HEK293 (cell line): ENCODE measurements at regions not wholly inside any gene's neighbourhood (a gene's known extent, or its start where the extent isn't known, plus 50 kb on each side); places are given as distances from the start of the nearest gene placed in this dataset.

Experiments
- CTCF ChIA-PET: fragments of 350-600 bp; formaldehyde crosslinking; extraction: SDS; loops from one replicate; lab custom pipeline; 2021; ENCODE audit warnings: antibody characterized with exemption; lab: Yijun Ruan, JAX
- POLR2A ChIA-PET: fragments of 300-600 bp; formaldehyde crosslinking; extraction: SDS; loops from one replicate; lab custom pipeline; 2020; ENCODE audit warnings: antibody characterized with exemption, inconsistent platforms; lab: Yijun Ruan, JAX
- H3K27ac ChIP-seq: fragments of 200-500 bp; sonication (Bioruptor generic); 2 replicates; pipeline ENCODE4 v1.5.1; 2014; ENCODE audit warnings: low read depth, low read length, control low read depth, inconsistent platforms; ENCODE audit errors: extremely low read depth
- H3K36me3 ChIP-seq, 2 experiments: fragments of 200-500 bp in 1 of 2; sonication (Bioruptor generic) in 1 of 2; 1 replicate in 1 of 2; 2 replicates in 1 of 2; pipeline ENCODE4 v1.5.1; 2014 to 2017; ENCODE audit warnings: inconsistent platforms in 2 of 2, low read length in 2 of 2; ENCODE audit not compliant: control insufficient read depth in 2 of 2, insufficient read depth in 1 of 2
- H3K4me1 ChIP-seq: fragments of 200-500 bp; sonication (Bioruptor generic); 2 replicates; pipeline ENCODE4 v1.5.1; 2014; ENCODE audit warnings: mild to moderate bottlenecking, low read length, inconsistent platforms; ENCODE audit not compliant: control insufficient read depth, insufficient read depth
- H3K4me3 ChIP-seq: 2 replicates; pipeline ENCODE4 v1.5.1; 2011; ENCODE audit warnings: low read depth, mild to moderate bottlenecking, control low read depth, low read length, moderate library complexity
- H3K9me3 ChIP-seq: fragments of 200-500 bp; sonication (Bioruptor generic); 2 replicates; pipeline ENCODE4 v1.5.1; 2014; ENCODE audit warnings: low read depth, low read length, inconsistent platforms; ENCODE audit not compliant: control insufficient read depth, insufficient read depth
- BCL11A ChIP-seq: fragments of 450-650 bp; formaldehyde crosslinking; IDR thresholded peaks from 2 replicates; pipeline ENCODE4 v1.5.1; 2016; ENCODE audit warnings: low read depth, missing biosample characterization, missing genetic modification characterization
- BCL6B ChIP-seq: fragments of 450-650 bp; formaldehyde crosslinking; IDR thresholded peaks from 2 replicates; pipeline ENCODE4 v1.5.1; 2017; ENCODE audit warnings: missing biosample characterization, missing genetic modification characterization
- FEZF1 ChIP-seq: fragments of 450-650 bp; formaldehyde crosslinking; IDR thresholded peaks from 2 replicates; pipeline ENCODE4 v1.5.1; 2016; ENCODE audit warnings: missing biosample characterization, missing genetic modification characterization
- GLI2 ChIP-seq: fragments of 450-650 bp; formaldehyde crosslinking; IDR thresholded peaks from 2 replicates; pipeline ENCODE4; 2017; ENCODE audit warnings: missing biosample characterization, missing genetic modification characterization, low read depth, borderline replicate concordance
- GLI4 ChIP-seq: fragments of 450-650 bp; formaldehyde crosslinking; IDR thresholded peaks from 2 replicates; pipeline ENCODE4 v1.5.1; 2016; ENCODE audit warnings: missing biosample characterization, missing genetic modification characterization
- HOXD13 ChIP-seq: sonication (generic); formaldehyde crosslinking; IDR thresholded peaks from 2 replicates; pipeline ENCODE4 v1.8.0; 2022; ENCODE audit warnings: missing genetic modification reagents, borderline replicate concordance
- PBX3 ChIP-seq: sonication (generic); formaldehyde crosslinking; IDR thresholded peaks from 2 replicates; pipeline ENCODE4 v1.8.1; 2022; ENCODE audit warnings: mild to moderate bottlenecking, moderate library complexity, missing genetic modification reagents
- TCF7L2 ChIP-seq: IDR thresholded peaks from 2 replicates; pipeline ENCODE4 v1.6.1; 2011; ENCODE audit warnings: low read depth, mild to moderate bottlenecking, inconsistent platforms, low read length, moderate library complexity, borderline replicate concordance
- ZBTB17 ChIP-seq: fragments of 450-650 bp; formaldehyde crosslinking; IDR thresholded peaks from 2 replicates; pipeline ENCODE4 v1.5.1; 2016; ENCODE audit warnings: missing biosample characterization, missing genetic modification characterization
- ZBTB7A ChIP-seq: fragments of 450-650 bp; formaldehyde crosslinking; IDR thresholded peaks from 2 replicates; pipeline ENCODE4 v1.5.1; 2016; ENCODE audit warnings: low read depth, missing biosample characterization, missing genetic modification characterization
- ZNF121 ChIP-seq: fragments of 450-650 bp; formaldehyde crosslinking; IDR thresholded peaks from 2 replicates; pipeline ENCODE4 v1.5.1; 2016; ENCODE audit warnings: missing biosample characterization, missing genetic modification characterization
- ZNF138 ChIP-seq: fragments of 450-650 bp; formaldehyde crosslinking; IDR thresholded peaks from 2 replicates; pipeline ENCODE4 v1.5.1; 2016; ENCODE audit warnings: missing biosample characterization, missing genetic modification characterization, borderline replicate concordance
- ZNF174 ChIP-seq: fragments of 450-650 bp; formaldehyde crosslinking; IDR thresholded peaks from 2 replicates; pipeline ENCODE4 v1.5.0; 2017; ENCODE audit warnings: missing biosample characterization, mild to moderate bottlenecking, missing genetic modification characterization
- ZNF19 ChIP-seq: fragments of 450-650 bp; formaldehyde crosslinking; IDR thresholded peaks from 2 replicates; pipeline ENCODE4; 2016; ENCODE audit warnings: missing biosample characterization, missing genetic modification characterization, low read depth
- ZNF223 ChIP-seq: fragments of 450-650 bp; formaldehyde crosslinking; IDR thresholded peaks from 2 replicates; pipeline ENCODE4 v1.5.1; 2016; ENCODE audit warnings: missing biosample characterization, missing genetic modification characterization
- ZNF23 ChIP-seq: fragments of 450-650 bp; formaldehyde crosslinking; IDR thresholded peaks from 2 replicates; pipeline ENCODE4 v1.5.1; 2016; ENCODE audit warnings: missing biosample characterization, missing genetic modification characterization, borderline replicate concordance
- ZNF426 ChIP-seq: fragments of 450-650 bp; formaldehyde crosslinking; IDR thresholded peaks from 2 replicates; pipeline ENCODE4 v1.5.1; 2017; ENCODE audit warnings: missing biosample characterization, missing genetic modification characterization, mild to moderate bottlenecking, inconsistent platforms, moderate library complexity
- ZNF473 ChIP-seq: fragments of 450-650 bp; formaldehyde crosslinking; IDR thresholded peaks from 2 replicates; pipeline ENCODE4 v1.5.1; 2017; ENCODE audit warnings: missing biosample characterization, missing genetic modification characterization
- ZNF510 ChIP-seq: fragments of 450-650 bp; formaldehyde crosslinking; IDR thresholded peaks from 2 replicates; pipeline ENCODE4 v1.5.1; 2018; ENCODE audit warnings: mild to moderate bottlenecking, missing genetic modification characterization, missing biosample characterization; ENCODE audit not compliant: insufficient replicate concordance
- ZNF521 ChIP-seq: fragments of 450-650 bp; formaldehyde crosslinking; IDR thresholded peaks from 2 replicates; pipeline ENCODE4 v1.5.1; 2017; ENCODE audit warnings: missing biosample characterization, mild to moderate bottlenecking, missing genetic modification characterization
- ZNF549 ChIP-seq: fragments of 450-650 bp; IDR thresholded peaks from 2 replicates; pipeline ENCODE4 v1.5.1; 2018; ENCODE audit warnings: missing biosample characterization, missing genetic modification characterization, mild to moderate bottlenecking, inconsistent platforms, moderate library complexity
- ZNF610 ChIP-seq: fragments of 450-650 bp; formaldehyde crosslinking; IDR thresholded peaks from 2 replicates; pipeline ENCODE4 v1.5.1; 2016; ENCODE audit warnings: missing biosample characterization, missing genetic modification characterization, borderline replicate concordance
- ZNF701 ChIP-seq: fragments of 450-650 bp; formaldehyde crosslinking; IDR thresholded peaks from 2 replicates; pipeline ENCODE4 v1.5.1; 2016; ENCODE audit warnings: missing biosample characterization, missing genetic modification characterization
- TF ChIP-seq, protein P1 (sequence below): fragments of 450-650 bp; formaldehyde crosslinking; IDR thresholded peaks from 2 replicates; pipeline ENCODE4 v1.5.1; 2016; ENCODE audit warnings: missing biosample characterization, missing genetic modification characterization, borderline replicate concordance
- TF ChIP-seq, protein P2 (sequence below): fragments of 450-650 bp; formaldehyde crosslinking; IDR thresholded peaks from 2 replicates; pipeline ENCODE4 v1.5.1; 2016; ENCODE audit warnings: missing biosample characterization, missing genetic modification characterization

DNA sequence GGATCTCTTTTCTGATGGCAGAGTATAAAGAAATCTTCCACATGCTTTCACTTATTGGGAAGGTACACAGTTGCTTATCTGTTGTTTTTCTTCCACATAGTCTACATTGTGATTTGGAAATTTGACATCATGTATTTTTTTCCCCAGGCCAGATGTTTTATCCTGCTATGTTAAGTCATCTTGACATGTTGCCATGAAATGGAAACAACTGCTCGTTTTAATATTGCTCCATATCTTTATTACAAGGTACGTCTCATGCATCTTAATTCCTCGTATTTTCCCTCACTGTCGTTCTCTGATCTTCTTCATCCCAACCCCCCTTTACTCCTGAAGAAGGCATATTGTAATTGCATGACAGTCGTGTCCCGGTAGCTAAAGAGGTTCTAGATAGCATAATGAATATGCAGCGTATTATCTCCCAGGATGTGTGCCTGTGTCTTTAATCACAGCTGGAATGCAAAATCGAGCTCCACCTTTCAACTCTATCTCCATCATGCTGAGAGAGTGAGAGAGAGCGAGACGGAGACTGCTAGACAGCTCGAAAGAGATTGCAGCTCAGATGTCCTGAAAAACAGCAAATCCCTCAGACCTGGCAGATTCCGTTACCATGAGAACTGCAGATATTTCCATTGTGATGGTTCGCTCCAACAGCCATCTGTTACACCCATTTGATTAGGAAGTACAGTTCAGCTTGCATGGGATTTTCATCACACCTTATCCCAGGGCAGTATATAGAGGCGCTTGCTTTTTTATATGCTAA is 281.7 kb downstream of the TMEM38B start (continued):
- TF ChIP-seq, protein P1, sequence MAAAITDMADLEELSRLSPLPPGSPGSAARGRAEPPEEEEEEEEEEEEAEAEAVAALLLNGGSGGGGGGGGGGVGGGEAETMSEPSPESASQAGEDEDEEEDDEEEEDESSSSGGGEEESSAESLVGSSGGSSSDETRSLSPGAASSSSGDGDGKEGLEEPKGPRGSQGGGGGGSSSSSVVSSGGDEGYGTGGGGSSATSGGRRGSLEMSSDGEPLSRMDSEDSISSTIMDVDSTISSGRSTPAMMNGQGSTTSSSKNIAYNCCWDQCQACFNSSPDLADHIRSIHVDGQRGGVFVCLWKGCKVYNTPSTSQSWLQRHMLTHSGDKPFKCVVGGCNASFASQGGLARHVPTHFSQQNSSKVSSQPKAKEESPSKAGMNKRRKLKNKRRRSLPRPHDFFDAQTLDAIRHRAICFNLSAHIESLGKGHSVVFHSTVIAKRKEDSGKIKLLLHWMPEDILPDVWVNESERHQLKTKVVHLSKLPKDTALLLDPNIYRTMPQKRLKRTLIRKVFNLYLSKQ (tag by site-specific recombination) = no peak
- TF ChIP-seq ZNF510 (no peak), ZNF19 (tag by site-specific recombination) (no peak), ZNF138 (tag by site-specific recombination) (no peak), ZNF121 (tag by site-specific recombination) (no peak), BCL6B (no peak)
- TF ChIP-seq, all 188 proteins: peak for 0

DNA sequence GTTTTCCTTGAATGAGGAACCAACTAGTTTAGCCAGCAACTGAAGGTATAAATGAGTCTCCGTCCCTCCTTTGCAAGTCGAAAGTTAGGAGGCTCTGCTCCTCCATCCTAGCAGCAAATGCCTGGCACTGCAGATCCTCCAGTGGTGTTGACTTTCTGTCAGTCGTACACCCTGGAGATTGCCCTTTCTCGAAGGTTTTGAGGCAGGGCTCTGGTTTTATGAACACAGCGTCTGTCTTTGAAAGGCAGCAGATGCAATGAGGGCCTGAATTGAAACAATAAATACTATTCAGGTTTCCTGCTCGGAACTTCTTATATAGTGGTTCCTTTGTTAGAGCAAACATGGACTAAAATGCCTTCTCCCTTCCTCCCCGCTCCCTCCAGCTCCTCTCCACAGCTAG is 284.0 kb downstream of the TMEM38B start:
- CTCF ChIA-PET = no interaction called here
- no peaks in the 10 kb centered on the region for H3K4me1 ChIP-seq
- no peak overlapping the region for H3K27ac ChIP-seq
- no peaks in the 10 kb centered on the region for H3K36me3 ChIP-seq
- H3K9me3 ChIP-seq = no peaks in the 10 kb centered on the region
- H3K4me3 ChIP-seq = no peak overlapping the region
- POLR2A ChIA-PET = no interaction called here
- TF ChIP-seq GLI4 = no peak
- no peak for TF ChIP-seq ZNF521
- no peak for TF ChIP-seq TCF7L2
- no peak for TF ChIP-seq ZNF701 (tag by site-specific recombination)
- no peak for TF ChIP-seq ZBTB17 (tag by site-specific recombination)
- TF ChIP-seq ZNF610 (tag by site-specific recombination) = no peak
- no peak for TF ChIP-seq ZNF174 (tag by site-specific recombination)
- no peak for TF ChIP-seq FEZF1 (tag by site-specific recombination)
- TF ChIP-seq ZNF473 (tag by site-specific recombination) = no peak
- no peak for TF ChIP-seq ZNF23 (tag by site-specific recombination)
- no peak for TF ChIP-seq ZNF223 (tag by site-specific recombination)
- no peak for TF ChIP-seq HOXD13
- no peak for TF ChIP-seq ZNF138 (tag by site-specific recombination)
- TF ChIP-seq ZNF549 = no peak
- no peak for TF ChIP-seq BCL11A
- TF ChIP-seq ZNF426 (tag by site-specific recombination) = no peak
- TF ChIP-seq ZBTB7A = no peak
- no peak for TF ChIP-seq PBX3 (CRISPR knock-in tag)
- TF ChIP-seq, protein P2, sequence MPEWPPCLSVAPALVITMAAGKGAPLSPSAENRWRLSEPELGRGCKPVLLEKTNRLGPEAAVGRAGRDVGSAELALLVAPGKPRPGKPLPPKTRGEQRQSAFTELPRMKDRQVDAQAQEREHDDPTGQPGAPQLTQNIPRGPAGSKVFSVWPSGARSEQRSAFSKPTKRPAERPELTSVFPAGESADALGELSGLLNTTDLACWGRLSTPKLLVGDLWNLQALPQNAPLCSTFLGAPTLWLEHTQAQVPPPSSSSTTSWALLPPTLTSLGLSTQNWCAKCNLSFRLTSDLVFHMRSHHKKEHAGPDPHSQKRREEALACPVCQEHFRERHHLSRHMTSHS (tag by site-specific recombination) = no peak
- TF ChIP-seq GLI2 (tag by site-specific recombination) = no peak
- TF ChIP-seq, all 188 proteins: peak for 0
